Fibroblast of mammary gland (primary cell): ENCODE measurements at regions not wholly inside any gene's neighbourhood (a gene's known extent, or its start where the extent isn't known, plus 50 kb on each side); places are given as distances from the start of the nearest gene placed in this dataset.

Source experiments
- DNase-seq: peaks from one replicate; pipeline ENCODE4 v3.0.0-alpha.2; 2010; ENCODE audit warnings: low read depth
- H3K4me3 ChIP-seq: 2 replicates; pipeline ENCODE4 v1.5.1; 2011; ENCODE audit warnings: low read depth, mild to moderate bottlenecking, low read length, moderate library complexity; ENCODE audit not compliant: control insufficient read depth
- TF ChIP-seq, protein P1 (sequence below): conservative IDR thresholded peaks from 2 replicates; pipeline ENCODE4 v1.5.1; 2011; ENCODE audit warnings: low read depth, low read length, inconsistent platforms; ENCODE audit not compliant: control insufficient read depth, insufficient read depth

DNA sequence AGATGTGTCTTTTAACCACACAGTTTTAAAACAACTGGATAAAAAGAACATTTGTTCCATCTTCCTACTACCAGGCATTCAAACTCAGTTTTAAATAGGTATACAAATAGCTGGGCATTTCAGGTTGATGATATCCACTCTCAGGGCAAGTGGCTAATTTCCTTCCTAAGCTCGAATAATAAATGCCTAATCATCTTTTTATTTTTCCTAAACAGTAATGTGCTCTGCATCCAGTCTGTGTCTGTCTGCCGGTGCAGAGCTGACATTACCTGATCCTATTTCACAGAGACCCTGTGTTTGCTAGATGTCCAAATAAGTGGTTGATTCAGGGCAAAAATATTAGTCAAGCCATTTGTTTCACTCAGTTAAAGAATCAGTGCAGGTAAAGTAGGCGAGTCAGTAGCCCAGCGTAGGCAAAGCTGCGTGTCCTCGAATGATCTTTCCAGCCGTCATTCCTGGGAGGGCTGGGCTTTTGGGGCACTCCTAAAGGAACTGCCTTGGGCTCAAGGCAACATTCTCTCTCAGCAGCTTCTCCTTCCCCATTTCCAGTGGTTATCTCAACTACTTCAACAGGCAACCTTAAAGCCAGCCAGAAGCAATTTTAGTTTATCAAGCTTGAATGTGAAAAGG is 74.2 kb upstream of the BMP2 start:
- TF ChIP-seq, protein P1, sequence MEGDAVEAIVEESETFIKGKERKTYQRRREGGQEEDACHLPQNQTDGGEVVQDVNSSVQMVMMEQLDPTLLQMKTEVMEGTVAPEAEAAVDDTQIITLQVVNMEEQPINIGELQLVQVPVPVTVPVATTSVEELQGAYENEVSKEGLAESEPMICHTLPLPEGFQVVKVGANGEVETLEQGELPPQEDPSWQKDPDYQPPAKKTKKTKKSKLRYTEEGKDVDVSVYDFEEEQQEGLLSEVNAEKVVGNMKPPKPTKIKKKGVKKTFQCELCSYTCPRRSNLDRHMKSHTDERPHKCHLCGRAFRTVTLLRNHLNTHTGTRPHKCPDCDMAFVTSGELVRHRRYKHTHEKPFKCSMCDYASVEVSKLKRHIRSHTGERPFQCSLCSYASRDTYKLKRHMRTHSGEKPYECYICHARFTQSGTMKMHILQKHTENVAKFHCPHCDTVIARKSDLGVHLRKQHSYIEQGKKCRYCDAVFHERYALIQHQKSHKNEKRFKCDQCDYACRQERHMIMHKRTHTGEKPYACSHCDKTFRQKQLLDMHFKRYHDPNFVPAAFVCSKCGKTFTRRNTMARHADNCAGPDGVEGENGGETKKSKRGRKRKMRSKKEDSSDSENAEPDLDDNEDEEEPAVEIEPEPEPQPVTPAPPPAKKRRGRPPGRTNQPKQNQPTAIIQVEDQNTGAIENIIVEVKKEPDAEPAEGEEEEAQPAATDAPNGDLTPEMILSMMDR: no peak
- no peak for DNase-seq
- H3K4me3 ChIP-seq: no peak overlapping the region

DNA sequence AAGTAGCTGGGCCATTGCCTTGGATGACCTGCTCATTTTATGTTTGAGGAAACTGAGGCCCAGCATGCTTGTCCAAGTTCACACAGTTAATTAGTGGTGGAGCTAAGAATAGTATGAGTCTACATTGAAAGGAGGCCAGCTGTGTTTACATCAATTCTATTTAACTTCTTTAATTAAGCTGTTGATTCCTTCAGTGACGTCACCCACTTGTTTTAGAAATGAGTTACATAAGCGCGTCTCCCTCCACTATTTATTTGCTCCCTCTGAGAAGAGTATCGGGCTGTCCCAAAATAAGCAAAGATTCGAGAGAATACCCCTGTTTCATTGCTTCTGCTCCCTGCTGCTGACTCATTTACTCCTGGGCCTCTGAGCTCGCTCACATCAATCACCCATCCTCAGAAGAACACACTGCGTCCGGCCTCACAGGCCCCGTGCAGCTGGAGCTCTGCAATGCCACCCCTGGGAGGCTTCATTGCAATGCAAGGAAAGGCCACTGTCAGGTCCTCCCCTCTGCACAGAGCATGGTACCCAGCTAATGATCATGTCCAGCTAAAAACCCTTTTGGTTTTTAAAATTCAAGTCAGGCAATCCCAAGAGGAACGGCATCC is 74.8 kb upstream of the BMP2 start:
- TF ChIP-seq, protein P1: no peak
- DNase-seq: no peak
- no peak overlapping the region for H3K4me3 ChIP-seq

- TF ChIP-seq, protein P1: no peak
- H3K4me3 ChIP-seq: no peak overlapping the region
- DNase-seq: no peak
Measured at GRCh38 chr20:6691516-6691915, 76.0 kb upstream of the BMP2 start.

GRCh38 chr20:6689339-6689973 is 78.0 kb upstream of the BMP2 start:
- TF ChIP-seq, protein P1: no peak
- DNase-seq: no peak

DNA sequence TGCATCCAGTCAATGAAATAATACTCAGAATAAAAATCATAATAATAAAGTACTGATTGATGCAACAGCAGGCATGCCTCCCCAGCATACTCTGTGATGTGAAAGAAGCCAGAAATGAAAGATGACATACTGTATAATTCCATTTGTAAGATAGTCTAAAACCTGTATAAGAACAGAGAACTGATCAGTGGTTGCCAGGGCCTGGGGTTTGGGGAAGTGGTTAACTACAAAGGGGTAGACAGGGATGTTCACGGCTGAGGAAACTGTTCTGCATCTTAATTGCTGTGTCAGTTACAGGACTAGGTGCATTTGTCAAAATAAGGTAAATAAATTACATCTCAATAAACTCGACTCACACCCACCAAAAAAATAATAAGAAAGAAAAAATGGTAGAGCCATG is 81.3 kb upstream of the BMP2 start:
- no peak overlapping the region for H3K4me3 ChIP-seq
- DNase-seq: no peak
- TF ChIP-seq, protein P1: no peak

More at GRCh38 chr20:6689339-6689973, 78.0 kb upstream of the BMP2 start:
- no peak overlapping the region for H3K4me3 ChIP-seq

DNA sequence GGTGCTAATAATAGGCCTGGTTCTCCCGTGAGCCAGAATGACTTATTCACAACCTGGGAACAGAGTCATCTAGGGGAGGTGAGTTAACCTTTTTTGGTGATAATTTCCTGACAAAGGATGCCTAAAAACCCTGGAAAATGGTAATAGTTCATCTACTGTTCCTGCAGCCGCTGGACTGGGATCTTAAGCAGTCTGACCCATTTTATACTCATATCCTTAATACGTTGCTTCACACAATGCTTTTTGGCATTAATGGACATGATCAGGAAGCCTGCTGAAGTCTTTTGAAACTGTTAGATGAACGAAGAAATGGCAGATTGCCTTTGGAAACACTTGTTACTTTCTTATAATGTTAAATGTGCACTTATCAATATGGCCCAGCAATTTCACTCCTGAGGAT is 81.9 kb upstream of the BMP2 start:
- H3K4me3 ChIP-seq: no peak overlapping the region
- no peak for DNase-seq
- TF ChIP-seq, protein P1: no peak
